ENCODE measurements at regions not wholly inside any gene's neighbourhood (a gene's known extent, or its start where the extent isn't known, plus 50 kb on each side); places are given as distances from the start of the nearest gene placed in this dataset.

- DNase-seq = no peak
Observed at GRCh38 chr16:54488729-54489128, 202.1 kb upstream of the IRX3 start.

GRCh38 chr16:54487933-54488332, 201.3 kb upstream of the IRX3 start:
- DNase-seq = peak in 5 of 58 donors; percentile 1 to 5 (median 1)

GRCh38 chr16:54484700-54485099, 198.1 kb upstream of the IRX3 start:
- DNase-seq = no peak

- DNase-seq = no peak
Observed at GRCh38 chr16:54482892-54483574, 196.4 kb upstream of the IRX3 start.

GRCh38 chr16:54480429-54480828, 193.8 kb upstream of the IRX3 start:
- no peak for DNase-seq

GRCh38 chr16:54479546-54479945, 193.0 kb upstream of the IRX3 start:
- no peak for DNase-seq

- DNase-seq = no peak
Observed at GRCh38 chr16:54477714-54478113, 191.1 kb upstream of the IRX3 start.

- DNase-seq = no peak
Observed at GRCh38 chr16:54475019-54475601, 188.5 kb upstream of the IRX3 start.

- no peak for DNase-seq
Observed at GRCh38 chr16:54473226-54473993, 186.8 kb upstream of the IRX3 start.

GRCh38 chr16:54467398-54467797, 180.8 kb upstream of the IRX3 start:
- no peak for DNase-seq

- DNase-seq = no peak
Observed at GRCh38 chr16:54466233-54466632, 179.6 kb upstream of the IRX3 start.

GRCh38 chr16:54465063-54465462, 178.5 kb upstream of the IRX3 start:
- DNase-seq = no peak

- no peak for DNase-seq
Observed at GRCh38 chr16:54462771-54463170, 176.2 kb upstream of the IRX3 start.

GRCh38 chr16:54462151-54462651, 175.6 kb upstream of the IRX3 start:
- DNase-seq = no peak

GRCh38 chr16:54460263-54460860, 173.8 kb upstream of the IRX3 start:
- no peak for DNase-seq

GRCh38 chr16:54459509-54460262, 173.1 kb upstream of the IRX3 start:
- no peak for DNase-seq

GRCh38 chr16:54458923-54459322, 172.3 kb upstream of the IRX3 start:
- no peak for DNase-seq

- no peak for DNase-seq
Observed at GRCh38 chr16:54456291-54456690, 169.7 kb upstream of the IRX3 start.

GRCh38 chr16:54455030-54455725, 168.6 kb upstream of the IRX3 start:
- DNase-seq = no peak

GRCh38 chr16:54454616-54455015, 168.0 kb upstream of the IRX3 start:
- DNase-seq = no peak

GRCh38 chr16:54453871-54454270, 167.3 kb upstream of the IRX3 start:
- no peak for DNase-seq
